ENCODE measurements at regions not wholly inside any gene's neighbourhood (a gene's known extent, or its start where the extent isn't known, plus 50 kb on each side); places are given as distances from the start of the nearest gene placed in this dataset.

- Histone ChIP-seq H3K27ac (ENCODE audit: low read depth, low read length) (no peak overlapping the region), H4K20me1 (replicated peaks in 1 of 2; ENCODE audit: control insufficient read depth in 1 of 2, insufficient read depth in 2 of 2, low read length in 2 of 2) (no peaks in the 10 kb centered on the region), H4K5ac (ENCODE audit: insufficient read length, low read depth, low read length) (no peak overlapping the region), H3K4me2 (ENCODE audit: insufficient read depth in 1 of 2, low read depth in 2 of 2, low read length in 2 of 2) (no peak overlapping the region), H3K9ac (replicated peaks in 1 of 4; ENCODE audit: extremely low read depth in 1 of 4, low read depth in 3 of 4, low read length in 3 of 4) (no peak overlapping the region), H3K23me2 (ENCODE audit: low read depth, low read length) (no peaks in the 10 kb centered on the region), H2AK5ac (ENCODE audit: low read depth, low read length) (no peak overlapping the region), H3K4me3 (ENCODE audit: extremely low read depth in 1 of 4, insufficient read depth in 2 of 4, low read depth in 3 of 4, low read length in 4 of 4) (no peak overlapping the region), H3K79me1 (ENCODE audit: low read depth, low read length) (no peaks in the 10 kb centered on the region), H2BK120ac (replicated peaks; ENCODE audit: low read depth, low read length) (no peak overlapping the region), H2BK15ac (ENCODE audit: low read length) (no peak overlapping the region), H3K9me3 (ENCODE audit: insufficient read depth in 2 of 2, low read depth in 1 of 2, low read length in 1 of 2) (no peaks in the 10 kb centered on the region), H2BK20ac (ENCODE audit: low read length) (no peak overlapping the region), H3K56ac (replicated peaks; ENCODE audit: insufficient read length, low read depth, low read length) (no peak overlapping the region), H3K23ac (ENCODE audit: insufficient read length) (no peak overlapping the region), H3K18ac (ENCODE audit: extremely low read depth, low read length) (no peak overlapping the region), H4K8ac (ENCODE audit: extremely low read depth, insufficient read depth, low read length) (no peak overlapping the region), H4K91ac (replicated peaks; ENCODE audit: insufficient read length, low read length) (no peak overlapping the region), H3K4ac (replicated peaks; ENCODE audit: insufficient read length, low read depth, low read length) (no peak overlapping the region), H2AFZ (ENCODE audit: low read length) (no peak overlapping the region), H3K4me1 (replicated peaks in 1 of 4; ENCODE audit: control insufficient read depth in 3 of 4, insufficient read depth in 4 of 4, low read length in 3 of 4) (peaks cover 0 to 1% (median 0%) of the 10 kb centered on the region in 4 experiments; a peak in 1 of 7 replicates), H3K27me3 (replicated peaks in 1 of 4; ENCODE audit: control insufficient read depth in 3 of 4, extremely low read depth in 1 of 4, insufficient read depth in 3 of 4, low read length in 3 of 4) (no peaks in the 10 kb centered on the region), H2BK12ac (ENCODE audit: low read depth, low read length) (no peak overlapping the region), H3K14ac (ENCODE audit: insufficient read length) (no peak overlapping the region), H3K79me2 (ENCODE audit: control insufficient read depth in 1 of 2, insufficient read depth in 2 of 2, low read length in 2 of 2) (no peaks in the 10 kb centered on the region), H3K36me3 (ENCODE audit: control insufficient read depth in 2 of 4, insufficient read depth in 4 of 4, low read length in 3 of 4) (no peaks in the 10 kb centered on the region), H2BK5ac (ENCODE audit: low read depth, low read length) (no peak overlapping the region)
- DNase-seq (ENCODE audit: low read depth in 1 of 2, low spot score in 2 of 2) (no peak), FAIRE-seq (no peak)
- ChIA-PET POLR2A (ENCODE audit: partially characterized antibody) (no interaction called here), CTCF (ENCODE audit: partially characterized antibody) (no interaction called here)
- TF ChIP-seq JUND (IDR thresholded peaks at IDR 0.05; ENCODE audit: low read length) (no peak), POLR2AphosphoS5 (IDR thresholded peaks at IDR 0.05; ENCODE audit: low read depth, low read length) (no peak)
- WGBS, 2 experiments (ENCODE audit: extremely low coverage in 1 of 2, insufficient coverage in 1 of 2, insufficient read length in 1 of 2, insufficient replicate concordance in 2 of 2, low coverage in 1 of 2, low lambda C conversion rate in 2 of 2, missing lambda C conversion rate in 1 of 2) = 80 to 86% methylated on average over 1 to 11 of the region's 11 CpGs
Measured at GRCh38 chr2:16266571-16266970, 326.2 kb downstream of the MYCN start.

All from H1 (cell line).